GM10266 (cell line): ENCODE measurements at regions not wholly inside any gene's neighbourhood (a gene's known extent, or its start where the extent isn't known, plus 50 kb on each side); places are given as distances from the start of the nearest gene placed in this dataset.

Source experiments
- DNase-seq: peaks from one replicate; pipeline ENCODE4 v3.0.0; 2012; ENCODE audit errors: extremely low spot score
- TF ChIP-seq, protein P1 (sequence below): IDR thresholded peaks from 2 replicates; pipeline ENCODE4 v1.5.1; 2012; ENCODE audit warnings: mild to moderate bottlenecking, low read depth; ENCODE audit not compliant: control insufficient read depth, insufficient read depth; ENCODE audit errors: missing control alignments

DNA sequence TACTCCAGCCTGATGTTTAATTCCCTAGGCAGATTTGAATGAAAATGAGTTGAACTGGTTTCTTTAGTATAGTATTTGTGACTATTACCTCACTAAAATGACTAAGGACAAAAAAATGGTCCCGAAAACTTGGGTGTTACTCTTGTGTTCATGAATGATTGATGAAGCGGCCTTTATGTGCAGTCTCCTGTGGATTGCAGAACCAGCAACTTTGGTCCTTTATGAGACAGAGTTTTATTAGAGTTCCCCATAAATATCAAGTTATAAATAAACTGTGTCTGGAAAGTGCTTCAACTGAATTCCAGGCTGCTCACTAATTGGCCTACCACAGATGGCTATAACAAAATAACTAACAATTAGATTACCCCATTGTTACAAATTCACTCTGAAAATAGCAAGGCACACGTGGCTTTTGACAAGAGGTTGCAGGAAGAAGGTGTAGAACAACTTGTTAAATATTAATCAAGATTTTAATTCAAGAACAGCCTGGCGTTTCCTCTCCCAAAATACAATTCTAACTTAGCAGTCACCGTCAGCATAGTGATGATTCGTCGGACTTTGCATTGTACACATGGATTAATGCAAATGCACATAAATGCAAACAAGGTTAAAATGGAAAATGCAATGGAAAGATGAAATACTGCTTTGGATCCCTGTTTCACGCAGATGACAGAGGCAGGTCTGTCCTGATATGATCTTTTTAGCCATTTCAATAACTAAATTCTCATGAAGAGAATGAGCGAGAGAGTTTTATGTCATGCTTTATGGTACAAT, 567.3 kb upstream of the ZNF717 start:
- TF ChIP-seq, protein P1, sequence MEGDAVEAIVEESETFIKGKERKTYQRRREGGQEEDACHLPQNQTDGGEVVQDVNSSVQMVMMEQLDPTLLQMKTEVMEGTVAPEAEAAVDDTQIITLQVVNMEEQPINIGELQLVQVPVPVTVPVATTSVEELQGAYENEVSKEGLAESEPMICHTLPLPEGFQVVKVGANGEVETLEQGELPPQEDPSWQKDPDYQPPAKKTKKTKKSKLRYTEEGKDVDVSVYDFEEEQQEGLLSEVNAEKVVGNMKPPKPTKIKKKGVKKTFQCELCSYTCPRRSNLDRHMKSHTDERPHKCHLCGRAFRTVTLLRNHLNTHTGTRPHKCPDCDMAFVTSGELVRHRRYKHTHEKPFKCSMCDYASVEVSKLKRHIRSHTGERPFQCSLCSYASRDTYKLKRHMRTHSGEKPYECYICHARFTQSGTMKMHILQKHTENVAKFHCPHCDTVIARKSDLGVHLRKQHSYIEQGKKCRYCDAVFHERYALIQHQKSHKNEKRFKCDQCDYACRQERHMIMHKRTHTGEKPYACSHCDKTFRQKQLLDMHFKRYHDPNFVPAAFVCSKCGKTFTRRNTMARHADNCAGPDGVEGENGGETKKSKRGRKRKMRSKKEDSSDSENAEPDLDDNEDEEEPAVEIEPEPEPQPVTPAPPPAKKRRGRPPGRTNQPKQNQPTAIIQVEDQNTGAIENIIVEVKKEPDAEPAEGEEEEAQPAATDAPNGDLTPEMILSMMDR, result no peak
- DNase-seq, result no peak

DNA sequence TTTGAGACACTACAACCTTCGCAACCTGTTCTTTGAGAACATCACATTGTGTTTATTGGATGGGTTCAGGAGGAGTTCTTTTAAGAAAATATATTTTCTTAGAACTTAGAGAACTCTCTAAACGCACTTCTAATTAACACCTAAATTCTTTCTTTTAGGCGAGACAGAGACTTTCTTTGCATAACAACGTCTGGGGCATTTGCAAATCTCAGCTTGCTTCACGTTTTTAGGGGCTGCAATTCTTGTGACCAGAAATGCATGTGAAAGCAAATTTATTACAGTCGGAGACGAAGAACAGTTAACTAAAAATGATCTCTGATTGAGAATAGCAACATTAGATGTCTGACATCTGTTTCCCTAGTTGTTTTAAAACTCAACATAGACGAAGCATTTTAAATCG, 568.3 kb upstream of the ZNF717 start:
- DNase-seq, result no peak
- TF ChIP-seq, protein P1, result no peak

DNA sequence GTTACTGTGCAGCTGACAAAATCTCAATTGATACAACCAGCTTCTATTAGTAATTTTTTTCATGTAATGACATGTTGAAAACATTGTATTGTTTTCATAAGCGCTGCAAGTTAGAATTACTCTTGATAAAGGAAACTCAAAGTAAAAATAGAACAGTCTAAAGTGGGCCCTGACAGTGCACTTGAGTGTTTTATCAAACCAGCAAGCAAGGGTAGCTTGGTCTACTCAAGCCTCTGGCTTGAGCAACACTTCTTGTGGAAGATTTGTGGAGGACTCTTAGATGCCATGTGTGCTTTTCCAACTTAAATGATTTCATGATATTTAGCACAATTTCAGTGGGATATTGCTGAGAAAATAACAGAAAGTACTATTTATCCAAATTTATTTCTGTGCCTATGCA, 575.7 kb upstream of the ZNF717 start:
- no peak for DNase-seq
- TF ChIP-seq, protein P1, result no peak

DNA sequence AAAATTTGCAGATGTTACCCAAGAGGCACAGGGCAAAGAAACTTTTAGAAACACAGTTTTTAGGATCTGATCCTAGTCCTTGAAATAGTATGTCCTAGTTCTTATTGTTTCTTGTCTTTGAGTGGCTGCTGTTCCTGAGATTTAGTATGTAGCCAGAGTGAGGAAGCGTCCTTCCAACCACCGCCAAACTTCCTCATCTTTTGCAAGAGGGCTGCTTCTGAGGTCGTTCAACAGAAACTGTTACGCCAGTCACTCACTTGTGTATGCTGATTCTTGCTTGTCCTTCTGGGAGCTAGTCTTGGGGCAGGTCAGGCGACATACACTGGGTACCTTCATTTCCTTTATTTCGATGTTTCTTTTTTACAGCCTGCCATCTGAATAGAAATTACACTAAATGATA, 577.3 kb upstream of the ZNF717 start:
- TF ChIP-seq, protein P1, result no peak
- DNase-seq, result no peak

DNA sequence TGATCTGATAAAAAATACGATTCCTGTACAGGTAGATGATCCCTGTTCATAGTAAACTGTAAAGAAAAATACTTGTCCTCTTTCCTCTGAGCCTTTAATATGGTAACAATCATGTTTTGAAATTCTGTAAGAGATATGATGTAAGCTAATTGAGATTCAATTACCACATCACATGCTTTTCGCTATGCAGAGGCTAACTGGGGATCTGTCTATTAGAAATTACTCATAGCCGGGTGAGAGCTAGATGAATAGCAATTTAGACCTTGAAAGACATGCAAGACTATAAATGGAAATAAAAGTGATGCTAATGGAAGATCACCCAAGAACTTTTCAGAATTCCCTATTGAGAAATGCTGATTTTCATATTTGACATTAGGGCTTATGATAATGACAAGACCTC, 579.9 kb upstream of the ZNF717 start:
- TF ChIP-seq, protein P1, result no peak
- DNase-seq, result no peak

DNA sequence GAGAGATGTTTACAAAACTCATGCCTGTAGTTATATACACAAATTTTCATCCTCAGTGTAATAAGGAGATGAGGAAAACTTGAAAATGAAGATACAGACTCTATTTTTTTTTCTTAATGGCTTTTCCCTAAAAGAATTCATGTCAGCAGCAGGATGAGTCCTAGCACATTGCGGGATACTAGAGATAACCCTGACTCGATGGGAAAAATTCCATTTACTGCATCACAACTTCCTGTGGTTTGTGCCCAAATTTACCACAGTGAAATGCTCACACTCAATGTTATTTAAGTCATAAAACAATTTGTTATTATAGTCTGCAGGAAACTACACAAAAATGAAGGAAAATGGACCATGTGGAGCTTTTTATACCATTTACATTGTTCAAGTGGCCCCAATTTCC, 581.9 kb upstream of the ZNF717 start:
- DNase-seq, result no peak
- TF ChIP-seq, protein P1, result no peak

DNA sequence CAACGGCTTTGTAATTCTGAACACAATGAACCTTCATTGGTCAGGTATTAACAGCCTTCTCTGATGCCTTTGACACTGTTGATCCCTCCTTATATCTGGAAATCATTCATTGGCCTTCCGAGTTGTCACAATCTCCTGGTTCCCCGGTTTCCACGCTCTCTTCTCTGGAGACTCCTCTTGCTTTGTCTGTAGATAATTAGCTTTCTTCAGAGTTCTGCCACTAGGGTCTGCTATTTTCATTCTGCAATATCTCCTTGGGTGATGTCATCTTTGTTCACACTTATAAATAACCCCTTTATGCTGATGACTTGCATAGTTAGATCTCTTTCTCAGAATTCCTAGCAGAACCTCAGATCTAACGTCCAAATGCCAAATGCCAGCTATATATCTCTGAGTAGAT, 583.8 kb upstream of the ZNF717 start:
- no peak for DNase-seq
- TF ChIP-seq, protein P1, result no peak
